ENCODE measurements at regions not wholly inside any gene's neighbourhood (a gene's known extent, or its start where the extent isn't known, plus 50 kb on each side); places are given as distances from the start of the nearest gene placed in this dataset.

DNA sequence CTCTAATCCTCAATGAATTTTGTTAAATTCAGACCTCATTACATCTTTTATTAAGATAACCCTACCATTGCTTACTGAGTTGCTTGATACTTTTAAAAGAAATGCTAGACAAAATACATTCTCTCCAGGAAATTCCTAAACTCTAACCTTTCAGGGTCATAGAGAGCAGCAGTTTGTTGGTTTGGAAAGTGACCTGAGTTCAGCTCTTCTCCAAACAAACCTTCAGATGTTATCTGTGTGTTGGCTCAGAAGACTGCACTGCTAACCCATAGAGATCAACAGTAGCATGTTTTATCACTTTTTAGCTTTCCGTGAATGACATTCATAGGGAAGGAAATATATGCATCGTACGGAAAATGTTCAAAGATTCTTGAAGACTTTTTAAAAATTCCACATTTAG lies 101.8 kb upstream of the VEGFC start:
- TF ChIP-seq TAF1 (IDR thresholded peaks at IDR 0.05; ENCODE audit: borderline replicate concordance, insufficient read depth, low read length), result no peak
- no peak for TF ChIP-seq POLR2AphosphoS5 (IDR thresholded peaks at IDR 0.05; ENCODE audit: low read depth, low read length)
- no peak for TF ChIP-seq SIN3A (IDR thresholded peaks at IDR 0.05; ENCODE audit: borderline replicate concordance, insufficient read depth, low read length)
- TF ChIP-seq FOXP2 (optimal IDR thresholded peaks at IDR 0.05; ENCODE audit: borderline replicate concordance, extremely low read depth, extremely low read length, insufficient read depth), result no peak
- TF ChIP-seq, protein P1, sequence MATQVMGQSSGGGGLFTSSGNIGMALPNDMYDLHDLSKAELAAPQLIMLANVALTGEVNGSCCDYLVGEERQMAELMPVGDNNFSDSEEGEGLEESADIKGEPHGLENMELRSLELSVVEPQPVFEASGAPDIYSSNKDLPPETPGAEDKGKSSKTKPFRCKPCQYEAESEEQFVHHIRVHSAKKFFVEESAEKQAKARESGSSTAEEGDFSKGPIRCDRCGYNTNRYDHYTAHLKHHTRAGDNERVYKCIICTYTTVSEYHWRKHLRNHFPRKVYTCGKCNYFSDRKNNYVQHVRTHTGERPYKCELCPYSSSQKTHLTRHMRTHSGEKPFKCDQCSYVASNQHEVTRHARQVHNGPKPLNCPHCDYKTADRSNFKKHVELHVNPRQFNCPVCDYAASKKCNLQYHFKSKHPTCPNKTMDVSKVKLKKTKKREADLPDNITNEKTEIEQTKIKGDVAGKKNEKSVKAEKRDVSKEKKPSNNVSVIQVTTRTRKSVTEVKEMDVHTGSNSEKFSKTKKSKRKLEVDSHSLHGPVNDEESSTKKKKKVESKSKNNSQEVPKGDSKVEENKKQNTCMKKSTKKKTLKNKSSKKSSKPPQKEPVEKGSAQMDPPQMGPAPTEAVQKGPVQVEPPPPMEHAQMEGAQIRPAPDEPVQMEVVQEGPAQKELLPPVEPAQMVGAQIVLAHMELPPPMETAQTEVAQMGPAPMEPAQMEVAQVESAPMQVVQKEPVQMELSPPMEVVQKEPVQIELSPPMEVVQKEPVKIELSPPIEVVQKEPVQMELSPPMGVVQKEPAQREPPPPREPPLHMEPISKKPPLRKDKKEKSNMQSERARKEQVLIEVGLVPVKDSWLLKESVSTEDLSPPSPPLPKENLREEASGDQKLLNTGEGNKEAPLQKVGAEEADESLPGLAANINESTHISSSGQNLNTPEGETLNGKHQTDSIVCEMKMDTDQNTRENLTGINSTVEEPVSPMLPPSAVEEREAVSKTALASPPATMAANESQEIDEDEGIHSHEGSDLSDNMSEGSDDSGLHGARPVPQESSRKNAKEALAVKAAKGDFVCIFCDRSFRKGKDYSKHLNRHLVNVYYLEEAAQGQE (IDR thresholded peaks at IDR 0.05; ENCODE audit: insufficient read depth in 1 of 2, low read depth in 2 of 2, low read length in 2 of 2), result no peak

GRCh38 chr4:176896211-176896610 lies 103.5 kb upstream of the VEGFC start:
- TF ChIP-seq SIN3A (IDR thresholded peaks at IDR 0.05; ENCODE audit: borderline replicate concordance, insufficient read depth, low read length), result no peak
- no peak for TF ChIP-seq TAF1 (IDR thresholded peaks at IDR 0.05; ENCODE audit: borderline replicate concordance, insufficient read depth, low read length)
- TF ChIP-seq POLR2AphosphoS5 (IDR thresholded peaks at IDR 0.05; ENCODE audit: low read depth, low read length), result no peak
- TF ChIP-seq, protein P1 (IDR thresholded peaks at IDR 0.05; ENCODE audit: insufficient read depth in 1 of 2, low read depth in 2 of 2, low read length in 2 of 2), result no peak
- no peak for TF ChIP-seq FOXP2 (optimal IDR thresholded peaks at IDR 0.05; ENCODE audit: borderline replicate concordance, extremely low read depth, extremely low read length, insufficient read depth)

- TF ChIP-seq SIN3A (IDR thresholded peaks at IDR 0.05; ENCODE audit: borderline replicate concordance, insufficient read depth, low read length), result no peak
- TF ChIP-seq FOXP2 (optimal IDR thresholded peaks at IDR 0.05; ENCODE audit: borderline replicate concordance, extremely low read depth, extremely low read length, insufficient read depth), result no peak
- TF ChIP-seq POLR2AphosphoS5 (IDR thresholded peaks at IDR 0.05; ENCODE audit: low read depth, low read length), result no peak
- TF ChIP-seq TAF1 (IDR thresholded peaks at IDR 0.05; ENCODE audit: borderline replicate concordance, insufficient read depth, low read length), result no peak
- TF ChIP-seq, protein P1 (IDR thresholded peaks at IDR 0.05; ENCODE audit: insufficient read depth in 1 of 2, low read depth in 2 of 2, low read length in 2 of 2), result no peak
These were observed 104.5 kb upstream of the VEGFC start for GRCh38 chr4:176897226-176897625.

- no peak for TF ChIP-seq TAF1 (IDR thresholded peaks at IDR 0.05; ENCODE audit: borderline replicate concordance, insufficient read depth, low read length)
- no peak for TF ChIP-seq SIN3A (IDR thresholded peaks at IDR 0.05; ENCODE audit: borderline replicate concordance, insufficient read depth, low read length)
- TF ChIP-seq POLR2AphosphoS5 (IDR thresholded peaks at IDR 0.05; ENCODE audit: low read depth, low read length), result no peak
- TF ChIP-seq, protein P1 (IDR thresholded peaks at IDR 0.05; ENCODE audit: insufficient read depth in 1 of 2, low read depth in 2 of 2, low read length in 2 of 2), result no peak
- TF ChIP-seq FOXP2 (optimal IDR thresholded peaks at IDR 0.05; ENCODE audit: borderline replicate concordance, extremely low read depth, extremely low read length, insufficient read depth), result no peak
These were observed 106.1 kb upstream of the VEGFC start for GRCh38 chr4:176898791-176899190.

All from PFSK-1 (cell line).